ENCODE measurements at regions not wholly inside any gene's neighbourhood (a gene's known extent, or its start where the extent isn't known, plus 50 kb on each side); places are given as distances from the start of the nearest gene placed in this dataset.

GRCh38 chr1:214124281-214124805 lies 136.6 kb downstream of the PROX1 start (continued):
- no peak for TF ChIP-seq ZNF462 (CRISPR knock-in tag; IDR thresholded peaks at IDR 0.05)

- Mint-ChIP-seq H3K36me3 (ENCODE audit: low read depth) (no peaks in the 10 kb centered on the region), H3K9me3 (no peaks in the 10 kb centered on the region), H3K4me1 (peaks cover 22% of the 10 kb centered on the region), H3K27me3 (ENCODE audit: insufficient read depth, low read depth, poor library complexity) (peaks cover 2% of the 10 kb centered on the region), H3K27ac (no peak overlapping the region), H3K4me3 (no peak overlapping the region)
- no peak for ATAC-seq
- Histone ChIP-seq H3F3A (replicated peaks; ENCODE audit: low read depth) (no peaks in the 10 kb centered on the region), H3K27ac (ENCODE audit: low read depth) (no peak overlapping the region), H4K20me1 (replicated peaks; ENCODE audit: insufficient read depth) (no peaks in the 10 kb centered on the region), H3K27me3 (ENCODE audit: insufficient read depth) (no peaks in the 10 kb centered on the region), H3K36me3 (ENCODE audit: insufficient read depth) (no peaks in the 10 kb centered on the region), H3K79me2 (replicated peaks; ENCODE audit: insufficient read depth) (no peaks in the 10 kb centered on the region), H2AFZ (no peak overlapping the region), H3K4me2 (no peak overlapping the region), H3K4me3 (no peak overlapping the region), H3K9me2 (ENCODE audit: insufficient read depth) (0 out of 2 replicates have a peak, but pooled peaks cover 3% of the 10 kb centered on the region), H3K4me1 (ENCODE audit: insufficient read depth) (no peaks in the 10 kb centered on the region; the same call in 1 of the 2 replicates)
- DNase-seq (ENCODE audit: low spot score): no peak
- TF ChIP-seq POLR2AphosphoS5 (IDR thresholded peaks at IDR 0.05; ENCODE audit: low read depth): no peak
- no peak for TF ChIP-seq ETS1 (IDR thresholded peaks at IDR 0.05)
- TF ChIP-seq ZNF114 (CRISPR knock-in tag; IDR thresholded peaks at IDR 0.05): no peak
- TF ChIP-seq CTCF (conservative IDR thresholded peaks at IDR 0.05; ENCODE audit: low read depth in 2 of 2): no peak
- no peak for TF ChIP-seq NANOG (IDR thresholded peaks at IDR 0.05; ENCODE audit: borderline replicate concordance)
- TF ChIP-seq EZH2phosphoT487 (IDR thresholded peaks at IDR 0.05; ENCODE audit: unreplicated experiment): no peak
- no peak for TF ChIP-seq EZH2 (IDR thresholded peaks at IDR 0.05; ENCODE audit: low read depth, unreplicated experiment)
- TF ChIP-seq REST (IDR thresholded peaks at IDR 0.05; ENCODE audit: unreplicated experiment): no peak
These were observed 137.1 kb downstream of the PROX1 start for GRCh38 chr1:214124915-214125314.

Data from GM23338 (cell line).